ENCODE measurements at regions not wholly inside any gene's neighbourhood (a gene's known extent, or its start where the extent isn't known, plus 50 kb on each side); places are given as distances from the start of the nearest gene placed in this dataset.

- FAIRE-seq (no peak), DNase-seq (ENCODE audit: low read depth) (no peak)
- TF ChIP-seq, protein P1, sequence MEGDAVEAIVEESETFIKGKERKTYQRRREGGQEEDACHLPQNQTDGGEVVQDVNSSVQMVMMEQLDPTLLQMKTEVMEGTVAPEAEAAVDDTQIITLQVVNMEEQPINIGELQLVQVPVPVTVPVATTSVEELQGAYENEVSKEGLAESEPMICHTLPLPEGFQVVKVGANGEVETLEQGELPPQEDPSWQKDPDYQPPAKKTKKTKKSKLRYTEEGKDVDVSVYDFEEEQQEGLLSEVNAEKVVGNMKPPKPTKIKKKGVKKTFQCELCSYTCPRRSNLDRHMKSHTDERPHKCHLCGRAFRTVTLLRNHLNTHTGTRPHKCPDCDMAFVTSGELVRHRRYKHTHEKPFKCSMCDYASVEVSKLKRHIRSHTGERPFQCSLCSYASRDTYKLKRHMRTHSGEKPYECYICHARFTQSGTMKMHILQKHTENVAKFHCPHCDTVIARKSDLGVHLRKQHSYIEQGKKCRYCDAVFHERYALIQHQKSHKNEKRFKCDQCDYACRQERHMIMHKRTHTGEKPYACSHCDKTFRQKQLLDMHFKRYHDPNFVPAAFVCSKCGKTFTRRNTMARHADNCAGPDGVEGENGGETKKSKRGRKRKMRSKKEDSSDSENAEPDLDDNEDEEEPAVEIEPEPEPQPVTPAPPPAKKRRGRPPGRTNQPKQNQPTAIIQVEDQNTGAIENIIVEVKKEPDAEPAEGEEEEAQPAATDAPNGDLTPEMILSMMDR (IDR thresholded peaks at IDR 0.05; ENCODE audit: insufficient read depth, low read length, severe bottlenecking) = no peak
- Histone ChIP-seq H3K36me3 (ENCODE audit: control insufficient read depth, insufficient read depth, low read length) (no peaks in the 10 kb centered on the region), H3K4me3 (ENCODE audit: low read depth, low read length) (no peak overlapping the region), H3K27me3 (ENCODE audit: control insufficient read depth, insufficient read depth, low read length) (no peaks in the 10 kb centered on the region)
These were observed 106.4 kb downstream of the SIK1 start for GRCh38 chr21:43320526-43320925.

DNA sequence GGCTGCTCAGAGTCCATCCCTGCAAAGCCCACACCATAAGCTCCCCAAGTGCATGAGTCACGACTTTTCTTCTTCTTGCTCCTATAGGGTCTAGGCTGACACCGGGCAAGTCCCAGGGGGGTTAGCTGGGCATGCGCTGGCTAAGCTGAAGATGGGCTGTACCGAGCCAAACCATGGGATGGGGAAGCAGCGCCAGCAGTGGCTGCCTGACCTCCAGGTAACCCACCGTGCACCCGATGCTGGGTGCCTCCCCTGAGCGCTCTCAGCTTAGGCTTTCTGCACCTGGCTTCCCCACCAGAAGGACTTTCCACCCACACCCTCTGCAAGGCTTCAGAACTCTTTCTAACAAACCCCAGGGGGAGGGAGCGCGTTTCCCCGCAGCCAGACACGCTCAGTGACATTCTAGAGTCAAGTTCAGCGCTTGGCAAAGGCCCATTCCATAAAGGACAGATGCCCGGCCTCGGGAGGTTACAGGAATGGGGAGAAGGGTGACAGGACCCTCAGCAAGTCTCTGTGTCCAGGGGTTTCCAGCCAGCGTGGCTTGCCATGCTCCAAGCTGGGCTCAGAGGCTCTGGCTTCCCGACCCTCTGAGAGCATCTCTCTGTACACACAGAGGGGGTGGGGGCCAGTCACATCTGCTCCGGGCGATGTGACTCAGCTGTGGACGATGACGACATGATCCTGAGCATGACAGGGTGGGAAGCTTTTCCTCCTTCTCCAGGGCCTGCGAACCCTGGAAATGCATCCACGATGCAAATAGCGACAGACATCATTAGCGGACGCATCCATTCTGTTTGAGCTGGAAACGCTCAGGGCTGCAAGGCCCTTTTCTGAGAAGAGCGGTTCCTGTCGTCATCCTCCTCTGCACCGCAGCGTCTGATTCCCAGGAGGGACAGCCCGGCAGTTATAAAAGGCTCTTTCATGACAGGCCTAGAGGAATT lies 107.8 kb downstream of the SIK1 start:
- DNase-seq (ENCODE audit: low read depth) (peak; percentile 34), FAIRE-seq (peak; percentile 28)
- H3K27me3 ChIP-seq (ENCODE audit: control insufficient read depth, insufficient read depth, low read length) = no peaks in the 10 kb centered on the region
- no peaks in the 10 kb centered on the region for H3K36me3 ChIP-seq (ENCODE audit: control insufficient read depth, insufficient read depth, low read length)
- no peak overlapping the region for H3K4me3 ChIP-seq (ENCODE audit: low read depth, low read length)
- TF ChIP-seq, protein P1 (IDR thresholded peaks at IDR 0.05; ENCODE audit: insufficient read depth, low read length, severe bottlenecking) = no peak

- H3K36me3 ChIP-seq (ENCODE audit: control insufficient read depth, insufficient read depth, low read length) = no peaks in the 10 kb centered on the region
- peak; percentile 66 for FAIRE-seq
These were observed 108.6 kb downstream of the SIK1 start for GRCh38 chr21:43318368-43318767.

GRCh38 chr21:43317959-43318358 lies 109.0 kb downstream of the SIK1 start:
- no peaks in the 10 kb centered on the region for H3K27me3 ChIP-seq (ENCODE audit: control insufficient read depth, insufficient read depth, low read length)
- H3K4me3 ChIP-seq (ENCODE audit: low read depth, low read length) = no peak overlapping the region
- FAIRE-seq (no peak), DNase-seq (ENCODE audit: low read depth) (no peak)
- TF ChIP-seq, protein P1 (IDR thresholded peaks at IDR 0.05; ENCODE audit: insufficient read depth, low read length, severe bottlenecking) = no peak
- no peaks in the 10 kb centered on the region for H3K36me3 ChIP-seq (ENCODE audit: control insufficient read depth, insufficient read depth, low read length)

More at GRCh38 chr21:43318368-43318767, 108.6 kb downstream of the SIK1 start:
- TF ChIP-seq, protein P1 (IDR thresholded peaks at IDR 0.05; ENCODE audit: insufficient read depth, low read length, severe bottlenecking) = no peak
- no peak for DNase-seq (ENCODE audit: low read depth)
- no peak overlapping the region for H3K4me3 ChIP-seq (ENCODE audit: low read depth, low read length)
- H3K27me3 ChIP-seq (ENCODE audit: control insufficient read depth, insufficient read depth, low read length) = no peaks in the 10 kb centered on the region

GRCh38 chr21:43317254-43317748 lies 109.6 kb downstream of the SIK1 start:
- TF ChIP-seq, protein P1 (IDR thresholded peaks at IDR 0.05; ENCODE audit: insufficient read depth, low read length, severe bottlenecking) = no peak
- DNase-seq (ENCODE audit: low read depth) (no peak), FAIRE-seq (no peak)
- Histone ChIP-seq H3K36me3 (ENCODE audit: control insufficient read depth, insufficient read depth, low read length) (no peaks in the 10 kb centered on the region), H3K4me3 (ENCODE audit: low read depth, low read length) (no peak overlapping the region), H3K27me3 (ENCODE audit: control insufficient read depth, insufficient read depth, low read length) (no peaks in the 10 kb centered on the region)

Data from bronchial epithelial cell (primary cell).